ENCODE measurements at regions not wholly inside any gene's neighbourhood (a gene's known extent, or its start where the extent isn't known, plus 50 kb on each side); places are given as distances from the start of the nearest gene placed in this dataset.
"Not testable (repeated sequence)": the region's sequence is repeated elsewhere in the genome, so short reads cannot be mapped to it uniquely, and the experiment has no call there.

- DNase-seq, result no peak
These were observed 344.2 kb upstream of the POM121L12 start for GRCh38 chr7:52691257-52691656.

GRCh38 chr7:52689912-52690311, 345.5 kb upstream of the POM121L12 start:
- peak; percentile 73 for DNase-seq

- DNase-seq, result no peak
These were observed 350.1 kb upstream of the POM121L12 start for GRCh38 chr7:52685333-52685732.

GRCh38 chr7:52684388-52684787, 351.0 kb upstream of the POM121L12 start:
- DNase-seq, result no peak

GRCh38 chr7:52682993-52683392, 352.4 kb upstream of the POM121L12 start:
- DNase-seq, result no peak

- DNase-seq, result no peak
These were observed 364.7 kb upstream of the POM121L12 start for GRCh38 chr7:52670608-52671225.

GRCh38 chr7:52669031-52669430, 366.4 kb upstream of the POM121L12 start:
- no peak for DNase-seq

GRCh38 chr7:52668435-52668834, 367.0 kb upstream of the POM121L12 start:
- DNase-seq, result no peak

- DNase-seq, result no peak
These were observed 376.3 kb upstream of the POM121L12 start for GRCh38 chr7:52659178-52659577.

GRCh38 chr7:52656098-52656497, 379.3 kb upstream of the POM121L12 start:
- no peak for DNase-seq

- DNase-seq, result no peak
These were observed 382.8 kb upstream of the POM121L12 start for GRCh38 chr7:52652621-52653020.

GRCh38 chr7:52648872-52649271, 386.6 kb upstream of the POM121L12 start:
- no peak for DNase-seq

- no peak for DNase-seq
These were observed 388.4 kb upstream of the POM121L12 start for GRCh38 chr7:52647046-52647445.

GRCh38 chr7:52639981-52640380, 395.5 kb upstream of the POM121L12 start:
- peak; percentile 78 for DNase-seq

- DNase-seq, result no peak
These were observed 396.3 kb upstream of the POM121L12 start for GRCh38 chr7:52639126-52639525.

GRCh38 chr7:52635021-52635420, 400.4 kb upstream of the POM121L12 start:
- DNase-seq, result peak; percentile 59

GRCh38 chr7:52620849-52621248, 414.6 kb upstream of the POM121L12 start:
- no peak for DNase-seq

GRCh38 chr7:52616552-52616951, 418.9 kb upstream of the POM121L12 start:
- no peak for DNase-seq

GRCh38 chr7:52615021-52615695, 420.3 kb upstream of the POM121L12 start:
- DNase-seq, result no peak

GRCh38 chr7:52609511-52609910, 425.9 kb upstream of the POM121L12 start:
- no peak for DNase-seq

GRCh38 chr7:52592698-52593097, 442.7 kb upstream of the POM121L12 start:
- DNase-seq, result no peak

- DNase-seq, result peak; percentile 51
These were observed 448.7 kb upstream of the POM121L12 start for GRCh38 chr7:52586704-52587103.

GRCh38 chr7:52584041-52584440, 451.4 kb upstream of the POM121L12 start:
- DNase-seq, result no peak

GRCh38 chr7:52573141-52573540, 462.3 kb upstream of the POM121L12 start:
- DNase-seq, result not testable (repeated sequence)

- no peak for DNase-seq
These were observed 464.4 kb upstream of the POM121L12 start for GRCh38 chr7:52571026-52571425.
